Naive thymus-derived CD8-positive, alpha-beta T cell (primary cell): ENCODE measurements at regions not wholly inside any gene's neighbourhood (a gene's known extent, or its start where the extent isn't known, plus 50 kb on each side); places are given as distances from the start of the nearest gene placed in this dataset.
A peak's percentile ranks its signal among the peaks of the same experiment; 100 is the strongest.

Experiments
- ATAC-seq, 2 donors: fragments of 150-1000 bp; cut with Tn5 transposase in 1 of 2; sonication (Bioruptor Pico), chemical (Tn5 transposase) in 1 of 2; 1 replicate in 1 of 2; 2 replicates in 1 of 2; pipeline ENCODE4 v1.10.0; 2021; ENCODE audit warnings: mild to moderate bottlenecking in 2 of 2, moderate library complexity in 2 of 2
- POLR2A ChIA-PET: fragments of 350-600 bp; sonication (Branson Sonifier 250); formaldehyde crosslinking; loops from one replicate; lab custom pipeline; 2021; ENCODE audit warnings: antibody characterized with exemption; lab: Charles Lee
- DNase-seq, 10 donors: peaks; one replicate each; pipeline versions ENCODE4 v3.0.0 to v3.0.0-alpha.2; 2020 to 2022
- H3K27ac Mint-ChIP-seq, 10 donors: one replicate each; pipeline ENCODE4 v1.8.0; 2020 to 2022; ENCODE audit warnings: mild to moderate bottlenecking in 10 of 10, mixed read lengths in 10 of 10, moderate library complexity in 4 of 10, inconsistent platforms in 1 of 10
- H3K27me3 Mint-ChIP-seq, 5 donors: one replicate each; pipeline ENCODE4 v1.8.0; 2021 to 2022; ENCODE audit warnings: mixed read lengths in 5 of 5
- H3K36me3 Mint-ChIP-seq, 3 donors: one replicate each; pipeline ENCODE4 v1.8.0; 2020 to 2022; ENCODE audit warnings: mixed read lengths in 3 of 3, mild to moderate bottlenecking in 2 of 3, inconsistent platforms in 1 of 3
- H3K4me1 Mint-ChIP-seq, 4 donors: one replicate each; pipeline ENCODE4 v1.8.0; 2021 to 2022; ENCODE audit warnings: mixed read lengths in 4 of 4
- H3K4me3 Mint-ChIP-seq, 10 donors: one replicate each; pipeline ENCODE4 v1.8.0; 2020 to 2022; ENCODE audit warnings: mild to moderate bottlenecking in 10 of 10, mixed read lengths in 10 of 10, moderate library complexity in 6 of 10, inconsistent platforms in 1 of 10
- H3K9me3 Mint-ChIP-seq, 9 donors: one replicate each; pipeline ENCODE4 v1.8.0; 2020 to 2022; ENCODE audit warnings: mixed read lengths in 9 of 9, mild to moderate bottlenecking in 3 of 9, inconsistent platforms in 1 of 9, moderate library complexity in 1 of 9

GRCh38 chr22:34855471-34855870, 210.5 kb upstream of the ISX start:
- ATAC-seq = no peak
- Mint-ChIP-seq H3K27ac (no peak overlapping the region), H3K36me3 (peaks cover 0 to 5% (median 0%) of the 10 kb centered on the region in 3 donors), H3K4me1 (no peaks in the 10 kb centered on the region), H3K4me3 (no peak overlapping the region), H3K27me3 (peaks cover 0 to 6% (median 3%) of the 10 kb centered on the region in 5 donors), H3K9me3 (peaks cover 0 to 10% (median 2%) of the 10 kb centered on the region in 9 donors)
- POLR2A ChIA-PET = no interaction called here
- DNase-seq = no peak

- DNase-seq (no peak), ATAC-seq (no peak)
- POLR2A ChIA-PET = no interaction called here
- H3K4me1 Mint-ChIP-seq = no peaks in the 10 kb centered on the region
- peaks cover 7 to 21% (median 10%) of the 10 kb centered on the region in 5 donors for H3K27me3 Mint-ChIP-seq
- no peak overlapping the region for H3K27ac Mint-ChIP-seq
- peaks cover 0 to 19% (median 4%) of the 10 kb centered on the region in 9 donors for H3K9me3 Mint-ChIP-seq
- peaks cover 0 to 5% (median 0%) of the 10 kb centered on the region in 3 donors for H3K36me3 Mint-ChIP-seq
- no peak overlapping the region for H3K4me3 Mint-ChIP-seq
Measured at GRCh38 chr22:34858066-34858465, 207.9 kb upstream of the ISX start.

GRCh38 chr22:34861787-34862186, 204.2 kb upstream of the ISX start:
- H3K36me3 Mint-ChIP-seq = peaks cover 0 to 5% (median 0%) of the 10 kb centered on the region in 3 donors
- H3K27me3 Mint-ChIP-seq = peaks cover 14 to 29% (median 18%) of the 10 kb centered on the region in 5 donors
- no peaks in the 10 kb centered on the region for H3K4me1 Mint-ChIP-seq
- DNase-seq (no peak), ATAC-seq (no peak)
- H3K27ac Mint-ChIP-seq = no peak overlapping the region
- peaks cover 0 to 19% (median 4%) of the 10 kb centered on the region in 9 donors for H3K9me3 Mint-ChIP-seq
- H3K4me3 Mint-ChIP-seq = no peak overlapping the region
- POLR2A ChIA-PET = no interaction called here

GRCh38 chr22:34866081-34866480, 199.9 kb upstream of the ISX start:
- POLR2A ChIA-PET = no interaction called here
- no peaks in the 10 kb centered on the region for H3K36me3 Mint-ChIP-seq

GRCh38 chr22:34866495-34867131, 199.3 kb upstream of the ISX start:
- ATAC-seq (no peak), DNase-seq (no peak)
- no peak overlapping the region for H3K4me3 Mint-ChIP-seq
- POLR2A ChIA-PET = no interaction called here
- peaks cover 0 to 6% (median 2%) of the 10 kb centered on the region in 4 donors for H3K4me1 Mint-ChIP-seq
- H3K36me3 Mint-ChIP-seq = no peaks in the 10 kb centered on the region
- peaks cover 0 to 2% (median 0%) of the 10 kb centered on the region in 9 donors for H3K9me3 Mint-ChIP-seq
- peaks cover 12 to 34% (median 16%) of the 10 kb centered on the region in 5 donors for H3K27me3 Mint-ChIP-seq
- H3K27ac Mint-ChIP-seq = no peak overlapping the region

More at GRCh38 chr22:34866081-34866480, 199.9 kb upstream of the ISX start:
- Mint-ChIP-seq H3K27ac (no peak overlapping the region), H3K27me3 (peaks cover 16 to 40% (median 18%) of the 10 kb centered on the region in 5 donors), H3K9me3 (peaks cover 0 to 8% (median 2%) of the 10 kb centered on the region in 9 donors), H3K4me3 (no peak overlapping the region), H3K4me1 (peaks cover 0 to 6% (median 2%) of the 10 kb centered on the region in 4 donors)
- DNase-seq (no peak), ATAC-seq (no peak)

- peaks cover 0 to 3% (median 0%) of the 10 kb centered on the region in 9 donors for H3K9me3 Mint-ChIP-seq
- H3K27me3 Mint-ChIP-seq = peaks cover 4 to 24% (median 7%) of the 10 kb centered on the region in 5 donors
- POLR2A ChIA-PET = no interaction called here
- no peaks in the 10 kb centered on the region for H3K36me3 Mint-ChIP-seq
- H3K27ac Mint-ChIP-seq = no peak overlapping the region
- no peak for ATAC-seq
- DNase-seq = no peak
- no peak overlapping the region for H3K4me3 Mint-ChIP-seq
- H3K4me1 Mint-ChIP-seq = peaks cover 0 to 1% (median 0%) of the 10 kb centered on the region in 4 donors
Measured at GRCh38 chr22:34877506-34877905, 188.5 kb upstream of the ISX start.

- Mint-ChIP-seq H3K9me3 (peaks cover 0 to 3% (median 0%) of the 10 kb centered on the region in 9 donors), H3K4me1 (peaks cover 0 to 1% (median 0%) of the 10 kb centered on the region in 4 donors), H3K4me3 (no peak overlapping the region), H3K36me3 (no peaks in the 10 kb centered on the region), H3K27me3 (peaks cover 4 to 21% (median 6%) of the 10 kb centered on the region in 5 donors), H3K27ac (no peak overlapping the region)
- DNase-seq (no peak), ATAC-seq (no peak)
- POLR2A ChIA-PET = no interaction called here
Measured at GRCh38 chr22:34878171-34878570, 187.8 kb upstream of the ISX start.

- no peak for DNase-seq
- Mint-ChIP-seq H3K4me1 (peaks cover 0 to under 1% (median 0%) of the 10 kb centered on the region in 4 donors), H3K4me3 (no peak overlapping the region), H3K27ac (no peak overlapping the region), H3K27me3 (peaks cover 2 to 17% (median 4%) of the 10 kb centered on the region in 5 donors), H3K9me3 (peaks cover 0 to 9% (median 0%) of the 10 kb centered on the region in 9 donors), H3K36me3 (no peaks in the 10 kb centered on the region)
- ATAC-seq = no peak
- POLR2A ChIA-PET = no interaction called here
Measured at GRCh38 chr22:34879001-34879400, 187.0 kb upstream of the ISX start.

- ATAC-seq = no peak
- H3K4me1 Mint-ChIP-seq = no peaks in the 10 kb centered on the region
- POLR2A ChIA-PET = no interaction called here
Measured at GRCh38 chr22:34880662-34881061, 185.3 kb upstream of the ISX start.

GRCh38 chr22:34881453-34881852, 184.5 kb upstream of the ISX start:
- DNase-seq (no peak), ATAC-seq (no peak)
- H3K4me1 Mint-ChIP-seq = no peaks in the 10 kb centered on the region
- H3K27ac Mint-ChIP-seq = peak overlapping the region in 1 of 10 donors; percentile 0
- no peaks in the 10 kb centered on the region for H3K36me3 Mint-ChIP-seq
- H3K4me3 Mint-ChIP-seq = no peak overlapping the region
- peaks cover 2 to 24% (median 5%) of the 10 kb centered on the region in 5 donors for H3K27me3 Mint-ChIP-seq
- POLR2A ChIA-PET = no interaction called here
- H3K9me3 Mint-ChIP-seq = peaks cover 0 to 15% (median 0%) of the 10 kb centered on the region in 9 donors

More at GRCh38 chr22:34880662-34881061, 185.3 kb upstream of the ISX start:
- peaks cover 2 to 24% (median 5%) of the 10 kb centered on the region in 5 donors for H3K27me3 Mint-ChIP-seq
- no peak overlapping the region for H3K4me3 Mint-ChIP-seq
- no peaks in the 10 kb centered on the region for H3K36me3 Mint-ChIP-seq
- DNase-seq = no peak
- peaks cover 0 to 15% (median 0%) of the 10 kb centered on the region in 9 donors for H3K9me3 Mint-ChIP-seq
- H3K27ac Mint-ChIP-seq = no peak overlapping the region

- peaks cover 2 to 27% (median 11%) of the 10 kb centered on the region in 9 donors for H3K9me3 Mint-ChIP-seq
- no peak overlapping the region for H3K27ac Mint-ChIP-seq
- H3K4me3 Mint-ChIP-seq = no peak overlapping the region
- H3K27me3 Mint-ChIP-seq = peaks cover 3 to 36% (median 6%) of the 10 kb centered on the region in 5 donors
- H3K4me1 Mint-ChIP-seq = no peaks in the 10 kb centered on the region
- POLR2A ChIA-PET = no interaction called here
- no peak for DNase-seq
- peaks cover 0 to 5% (median 0%) of the 10 kb centered on the region in 3 donors for H3K36me3 Mint-ChIP-seq
- ATAC-seq = no peak
Measured at GRCh38 chr22:34885852-34886251, 180.1 kb upstream of the ISX start.

- Mint-ChIP-seq H3K4me1 (no peaks in the 10 kb centered on the region), H3K4me3 (no peak overlapping the region), H3K9me3 (peaks cover 4 to 33% (median 17%) of the 10 kb centered on the region in 9 donors), H3K27me3 (peaks cover 3 to 32% (median 6%) of the 10 kb centered on the region in 5 donors), H3K36me3 (peaks cover 0 to 8% (median 0%) of the 10 kb centered on the region in 3 donors), H3K27ac (no peak overlapping the region)
- no peak for ATAC-seq
- POLR2A ChIA-PET = no interaction called here
- DNase-seq = no peak
Measured at GRCh38 chr22:34886391-34886790, 179.6 kb upstream of the ISX start.

GRCh38 chr22:34886812-34887211, 179.1 kb upstream of the ISX start:
- Mint-ChIP-seq H3K27me3 (peaks cover 3 to 27% (median 7%) of the 10 kb centered on the region in 5 donors), H3K27ac (no peak overlapping the region), H3K4me1 (no peaks in the 10 kb centered on the region), H3K4me3 (no peak overlapping the region), H3K36me3 (peaks cover 0 to 8% (median 0%) of the 10 kb centered on the region in 3 donors), H3K9me3 (peaks cover 4 to 36% (median 17%) of the 10 kb centered on the region in 9 donors)
- ATAC-seq (no peak), DNase-seq (no peak)
- POLR2A ChIA-PET = no interaction called here
